ENCODE measurements at regions not wholly inside any gene's neighbourhood (a gene's known extent, or its start where the extent isn't known, plus 50 kb on each side); places are given as distances from the start of the nearest gene placed in this dataset.

DNA sequence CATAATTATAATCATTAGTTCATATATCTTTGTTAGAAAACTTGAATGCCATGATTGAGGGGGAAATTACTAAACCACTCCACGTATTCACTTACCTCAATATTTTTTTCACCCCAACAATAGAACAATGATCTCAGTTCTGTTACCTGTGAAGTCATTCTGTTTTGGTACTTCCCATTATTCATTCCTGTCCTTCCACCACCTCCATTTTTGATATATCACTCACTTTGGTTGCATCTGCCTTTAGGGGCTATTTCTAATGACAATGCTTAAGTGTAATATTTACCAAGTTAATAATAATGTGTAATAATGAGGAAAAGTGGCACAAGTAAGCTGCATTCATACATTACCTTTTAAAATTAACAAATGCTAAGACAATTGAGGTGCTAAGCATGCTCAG lies 218.4 kb downstream of the SPATA31D1 start:
- TF ChIP-seq POLR2AphosphoS5 (IDR thresholded peaks at IDR 0.05) (no peak), POLR2A (IDR thresholded peaks at IDR 0.05) (no peak), EP300 (IDR thresholded peaks at IDR 0.05; ENCODE audit: low read depth) (no peak)
- TF ChIP-seq, protein P1, sequence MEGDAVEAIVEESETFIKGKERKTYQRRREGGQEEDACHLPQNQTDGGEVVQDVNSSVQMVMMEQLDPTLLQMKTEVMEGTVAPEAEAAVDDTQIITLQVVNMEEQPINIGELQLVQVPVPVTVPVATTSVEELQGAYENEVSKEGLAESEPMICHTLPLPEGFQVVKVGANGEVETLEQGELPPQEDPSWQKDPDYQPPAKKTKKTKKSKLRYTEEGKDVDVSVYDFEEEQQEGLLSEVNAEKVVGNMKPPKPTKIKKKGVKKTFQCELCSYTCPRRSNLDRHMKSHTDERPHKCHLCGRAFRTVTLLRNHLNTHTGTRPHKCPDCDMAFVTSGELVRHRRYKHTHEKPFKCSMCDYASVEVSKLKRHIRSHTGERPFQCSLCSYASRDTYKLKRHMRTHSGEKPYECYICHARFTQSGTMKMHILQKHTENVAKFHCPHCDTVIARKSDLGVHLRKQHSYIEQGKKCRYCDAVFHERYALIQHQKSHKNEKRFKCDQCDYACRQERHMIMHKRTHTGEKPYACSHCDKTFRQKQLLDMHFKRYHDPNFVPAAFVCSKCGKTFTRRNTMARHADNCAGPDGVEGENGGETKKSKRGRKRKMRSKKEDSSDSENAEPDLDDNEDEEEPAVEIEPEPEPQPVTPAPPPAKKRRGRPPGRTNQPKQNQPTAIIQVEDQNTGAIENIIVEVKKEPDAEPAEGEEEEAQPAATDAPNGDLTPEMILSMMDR (IDR thresholded peaks at IDR 0.05) = no peak

Measured in transverse colon (tissue), 4 donors.